GM10248 (cell line): ENCODE measurements at regions not wholly inside any gene's neighbourhood (a gene's known extent, or its start where the extent isn't known, plus 50 kb on each side); places are given as distances from the start of the nearest gene placed in this dataset.

Experiments used
- CTCF ChIA-PET: fragments of 300-600 bp; sonication (Branson Sonifier 250); formaldehyde crosslinking; extraction: SDS; loops from one replicate; lab custom pipeline; 2021; ENCODE audit warnings: antibody characterized with exemption; lab: Yijun Ruan, JAX
- POLR2A ChIA-PET: fragments of 350-650 bp; sonication (Branson Sonifier 250); formaldehyde crosslinking; extraction: SDS; loops from one replicate; lab custom pipeline; 2020; ENCODE audit warnings: antibody characterized with exemption; lab: Yijun Ruan, JAX
- DNase-seq: peaks from one replicate; pipeline ENCODE4 v3.0.0; 2012; ENCODE audit errors: extremely low spot score
- TF ChIP-seq, protein P1 (sequence below): IDR thresholded peaks from 2 replicates; pipeline ENCODE4 v1.5.1; 2012; ENCODE audit warnings: mild to moderate bottlenecking, low read depth; ENCODE audit errors: extremely low read depth, missing control alignments, control extremely low read depth

GRCh38 chr12:92582475-92582874 lies 120.3 kb upstream of the PLEKHG7 start:
- POLR2A ChIA-PET = interaction anchor here (1.7 kb wide), 1 partner anchor 437 kb away, joined by 4 read pairs; the partner anchor contains the start of gene BTG1
- TF ChIP-seq, protein P1, sequence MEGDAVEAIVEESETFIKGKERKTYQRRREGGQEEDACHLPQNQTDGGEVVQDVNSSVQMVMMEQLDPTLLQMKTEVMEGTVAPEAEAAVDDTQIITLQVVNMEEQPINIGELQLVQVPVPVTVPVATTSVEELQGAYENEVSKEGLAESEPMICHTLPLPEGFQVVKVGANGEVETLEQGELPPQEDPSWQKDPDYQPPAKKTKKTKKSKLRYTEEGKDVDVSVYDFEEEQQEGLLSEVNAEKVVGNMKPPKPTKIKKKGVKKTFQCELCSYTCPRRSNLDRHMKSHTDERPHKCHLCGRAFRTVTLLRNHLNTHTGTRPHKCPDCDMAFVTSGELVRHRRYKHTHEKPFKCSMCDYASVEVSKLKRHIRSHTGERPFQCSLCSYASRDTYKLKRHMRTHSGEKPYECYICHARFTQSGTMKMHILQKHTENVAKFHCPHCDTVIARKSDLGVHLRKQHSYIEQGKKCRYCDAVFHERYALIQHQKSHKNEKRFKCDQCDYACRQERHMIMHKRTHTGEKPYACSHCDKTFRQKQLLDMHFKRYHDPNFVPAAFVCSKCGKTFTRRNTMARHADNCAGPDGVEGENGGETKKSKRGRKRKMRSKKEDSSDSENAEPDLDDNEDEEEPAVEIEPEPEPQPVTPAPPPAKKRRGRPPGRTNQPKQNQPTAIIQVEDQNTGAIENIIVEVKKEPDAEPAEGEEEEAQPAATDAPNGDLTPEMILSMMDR = no peak
- DNase-seq = no peak
- CTCF ChIA-PET = interaction anchor here (1.0 to 2.9 kb wide), 3 partner anchors 8 to 50 kb away, joined by 3 to 7 read pairs (median 3); no protein-coding TSS in a partner anchor

- CTCF ChIA-PET = interaction anchor here (2.9 kb wide), 1 partner anchor 8 kb away, joined by 7 read pairs; no protein-coding TSS in a partner anchor
Observed at GRCh38 chr12:92581604-92582003, 121.2 kb upstream of the PLEKHG7 start.

DNA sequence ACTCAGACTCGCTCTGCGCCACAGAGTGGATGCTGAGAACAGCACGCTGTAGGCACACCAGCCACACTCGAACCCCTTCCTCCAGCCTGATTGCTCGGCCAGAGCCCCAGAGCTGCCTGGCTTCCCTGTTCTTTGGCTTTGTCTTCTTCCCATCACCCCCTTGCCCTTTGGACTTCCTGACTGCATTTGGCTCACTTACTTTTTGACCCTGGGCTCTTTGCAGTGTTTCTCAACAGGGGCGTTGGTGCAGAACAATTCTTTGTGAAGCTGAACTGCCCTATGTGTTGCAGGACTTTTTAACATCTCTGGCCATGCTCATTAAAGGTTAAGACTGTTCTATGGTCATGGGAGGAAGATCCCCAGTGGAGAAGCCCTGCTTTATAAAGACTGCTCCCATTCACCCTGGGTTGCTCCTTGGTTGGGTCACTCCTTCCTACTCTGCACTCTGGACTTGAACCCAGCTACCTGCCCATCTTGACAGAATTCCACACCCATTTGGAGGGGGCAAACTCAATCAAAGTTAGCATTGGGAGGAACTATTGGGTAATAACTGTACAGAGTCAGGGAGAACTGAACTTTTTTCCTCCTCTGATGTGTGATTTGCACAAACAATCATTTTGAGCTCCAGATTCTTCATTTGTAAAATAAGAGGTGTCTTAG lies 127.7 kb upstream of the PLEKHG7 start:
- ChIA-PET POLR2A (interaction anchor here (0.5 kb wide), 1 partner anchor 427 kb away, joined by 3 read pairs; no protein-coding TSS in a partner anchor), CTCF (interaction anchor here (0.8 to 1.5 kb wide), 6 partner anchors 8 to 1194 kb away, joined by 3 to 7 read pairs (median 4); no protein-coding TSS in a partner anchor)
- TF ChIP-seq, protein P1 = no peak
- DNase-seq = no peak

More at GRCh38 chr12:92581604-92582003, 121.2 kb upstream of the PLEKHG7 start:
- DNase-seq = no peak
- TF ChIP-seq, protein P1 = no peak
- POLR2A ChIA-PET = no interaction called here

GRCh38 chr12:92574051-92574783 lies 128.6 kb upstream of the PLEKHG7 start:
- ChIA-PET CTCF (interaction anchor here (1.0 to 1.5 kb wide), 6 partner anchors 9 to 1193 kb away, joined by 3 to 7 read pairs (median 4); no protein-coding TSS in a partner anchor), POLR2A (no interaction called here)
- no peak for DNase-seq
- TF ChIP-seq, protein P1 = peak; percentile 27

DNA sequence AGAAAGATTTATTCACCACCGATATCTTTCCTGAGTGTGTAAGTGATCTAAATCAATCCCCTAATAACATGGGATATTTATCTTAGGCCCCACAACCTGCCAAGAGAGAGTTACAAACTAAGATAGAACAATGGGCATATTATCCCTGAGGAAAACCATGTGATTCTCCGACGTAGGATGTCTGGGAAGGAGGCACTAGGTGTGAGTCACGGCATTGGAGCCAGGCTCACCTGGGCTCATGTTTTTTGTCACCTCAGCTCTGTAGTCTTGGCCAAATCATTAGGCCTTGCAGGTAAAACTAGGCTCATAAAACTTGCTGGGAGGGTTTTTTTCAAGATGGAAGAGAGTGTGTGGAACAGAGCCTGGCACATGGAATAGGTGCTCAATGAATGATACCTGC lies 129.7 kb upstream of the PLEKHG7 start:
- POLR2A ChIA-PET = no interaction called here
- TF ChIP-seq, protein P1 = no peak
- no peak for DNase-seq
- CTCF ChIA-PET = interaction anchor here (1.0 to 2.6 kb wide), 4 partner anchors 10 to 165 kb away, joined by 3 to 13 read pairs (median 8); no protein-coding TSS in a partner anchor
